HEK293 (cell line): ENCODE measurements at regions not wholly inside any gene's neighbourhood (a gene's known extent, or its start where the extent isn't known, plus 50 kb on each side); places are given as distances from the start of the nearest gene placed in this dataset.

Source experiments
- CTCF ChIA-PET: fragments of 350-600 bp; formaldehyde crosslinking; extraction: SDS; loops from one replicate; lab custom pipeline; 2021; ENCODE audit warnings: antibody characterized with exemption; lab: Yijun Ruan, JAX
- POLR2A ChIA-PET: fragments of 300-600 bp; formaldehyde crosslinking; extraction: SDS; loops from one replicate; lab custom pipeline; 2020; ENCODE audit warnings: antibody characterized with exemption, inconsistent platforms; lab: Yijun Ruan, JAX
- H3K27ac ChIP-seq: fragments of 200-500 bp; sonication (Bioruptor generic); 2 replicates; pipeline ENCODE4 v1.5.1; 2014; ENCODE audit warnings: low read depth, low read length, control low read depth, inconsistent platforms; ENCODE audit errors: extremely low read depth
- H3K36me3 ChIP-seq, 2 experiments: fragments of 200-500 bp in 1 of 2; sonication (Bioruptor generic) in 1 of 2; 1 replicate in 1 of 2; 2 replicates in 1 of 2; pipeline ENCODE4 v1.5.1; 2014 to 2017; ENCODE audit warnings: inconsistent platforms in 2 of 2, low read length in 2 of 2; ENCODE audit not compliant: control insufficient read depth in 2 of 2, insufficient read depth in 1 of 2
- H3K4me1 ChIP-seq: fragments of 200-500 bp; sonication (Bioruptor generic); 2 replicates; pipeline ENCODE4 v1.5.1; 2014; ENCODE audit warnings: mild to moderate bottlenecking, low read length, inconsistent platforms; ENCODE audit not compliant: control insufficient read depth, insufficient read depth
- H3K4me3 ChIP-seq: 2 replicates; pipeline ENCODE4 v1.5.1; 2011; ENCODE audit warnings: low read depth, mild to moderate bottlenecking, control low read depth, low read length, moderate library complexity
- H3K9me3 ChIP-seq: fragments of 200-500 bp; sonication (Bioruptor generic); 2 replicates; pipeline ENCODE4 v1.5.1; 2014; ENCODE audit warnings: low read depth, low read length, inconsistent platforms; ENCODE audit not compliant: control insufficient read depth, insufficient read depth
- GLIS2 ChIP-seq: fragments of 450-650 bp; formaldehyde crosslinking; IDR thresholded peaks from 2 replicates; pipeline ENCODE4 v1.5.1; 2016; ENCODE audit warnings: missing biosample characterization, missing genetic modification characterization
- KLF8 ChIP-seq: fragments of 450-650 bp; formaldehyde crosslinking; IDR thresholded peaks from 2 replicates; pipeline ENCODE4 v1.5.1; 2016; ENCODE audit warnings: missing biosample characterization, missing genetic modification characterization
- SCRT2 ChIP-seq: fragments of 450-650 bp; formaldehyde crosslinking; IDR thresholded peaks from 2 replicates; pipeline ENCODE4 v1.5.1; 2016; ENCODE audit warnings: missing biosample characterization, missing genetic modification characterization
- ZNF114 ChIP-seq: fragments of 450-650 bp; formaldehyde crosslinking; IDR thresholded peaks from 2 replicates; pipeline ENCODE4 v1.5.0; 2017; ENCODE audit warnings: missing biosample characterization, missing genetic modification characterization
- ZNF121 ChIP-seq: fragments of 450-650 bp; formaldehyde crosslinking; IDR thresholded peaks from 2 replicates; pipeline ENCODE4 v1.5.1; 2016; ENCODE audit warnings: missing biosample characterization, missing genetic modification characterization
- ZNF16 ChIP-seq: fragments of 450-650 bp; formaldehyde crosslinking; IDR thresholded peaks from 2 replicates; pipeline ENCODE4 v1.5.1; 2016; ENCODE audit warnings: low read depth, missing biosample characterization, missing genetic modification characterization
- ZNF248 ChIP-seq: fragments of 450-650 bp; formaldehyde crosslinking; IDR thresholded peaks from 2 replicates; pipeline ENCODE4 v1.5.1; 2017; ENCODE audit warnings: missing biosample characterization, missing genetic modification characterization
- ZNF544 ChIP-seq: fragments of 450-650 bp; formaldehyde crosslinking; IDR thresholded peaks from 2 replicates; pipeline ENCODE4 v1.5.0; 2017; ENCODE audit warnings: missing biosample characterization, missing genetic modification characterization
- ZNF76 ChIP-seq: fragments of 450-650 bp; formaldehyde crosslinking; IDR thresholded peaks from 2 replicates; pipeline ENCODE4; 2016; ENCODE audit warnings: low read depth, missing biosample characterization, missing genetic modification characterization, borderline replicate concordance
- ZNF830 ChIP-seq: fragments of 450-650 bp; IDR thresholded peaks from 2 replicates; pipeline ENCODE4 v1.5.0; 2018; ENCODE audit warnings: missing biosample characterization, missing genetic modification characterization, low read depth, mild to moderate bottlenecking, moderate library complexity
- TF ChIP-seq, protein P1 (sequence below): fragments of 450-650 bp; formaldehyde crosslinking; IDR thresholded peaks from 2 replicates; pipeline ENCODE4 v1.5.1; 2016; ENCODE audit warnings: missing biosample characterization, missing genetic modification characterization
- TF ChIP-seq, protein P2 (sequence below): fragments of 450-650 bp; formaldehyde crosslinking; IDR thresholded peaks from 2 replicates; pipeline ENCODE4 v1.5.1; 2017; ENCODE audit warnings: missing biosample characterization, missing genetic modification characterization
- TF ChIP-seq, protein P3 (sequence below): fragments of 450-650 bp; formaldehyde crosslinking; IDR thresholded peaks from 2 replicates; pipeline ENCODE4 v1.5.1; 2017; ENCODE audit warnings: missing biosample characterization, missing genetic modification characterization
- TF ChIP-seq, protein P4 (sequence below): fragments of 450-650 bp; formaldehyde crosslinking; IDR thresholded peaks from 2 replicates; pipeline ENCODE4 v1.5.1; 2016; ENCODE audit warnings: missing biosample characterization, missing genetic modification characterization
- TF ChIP-seq, protein P5 (sequence below): fragments of 450-650 bp; formaldehyde crosslinking; IDR thresholded peaks from 2 replicates; pipeline ENCODE4 v1.5.1; 2016; ENCODE audit warnings: missing biosample characterization, missing genetic modification characterization
- TF ChIP-seq, protein P6 (sequence below): fragments of 450-650 bp; formaldehyde crosslinking; IDR thresholded peaks from 2 replicates; pipeline ENCODE4 v1.5.1; 2016; ENCODE audit warnings: missing biosample characterization, missing genetic modification characterization
- TF ChIP-seq, protein P7 (sequence below): fragments of 450-650 bp; formaldehyde crosslinking; IDR thresholded peaks from 2 replicates; pipeline ENCODE4 v1.5.1; 2016; ENCODE audit warnings: missing biosample characterization, missing genetic modification characterization

DNA sequence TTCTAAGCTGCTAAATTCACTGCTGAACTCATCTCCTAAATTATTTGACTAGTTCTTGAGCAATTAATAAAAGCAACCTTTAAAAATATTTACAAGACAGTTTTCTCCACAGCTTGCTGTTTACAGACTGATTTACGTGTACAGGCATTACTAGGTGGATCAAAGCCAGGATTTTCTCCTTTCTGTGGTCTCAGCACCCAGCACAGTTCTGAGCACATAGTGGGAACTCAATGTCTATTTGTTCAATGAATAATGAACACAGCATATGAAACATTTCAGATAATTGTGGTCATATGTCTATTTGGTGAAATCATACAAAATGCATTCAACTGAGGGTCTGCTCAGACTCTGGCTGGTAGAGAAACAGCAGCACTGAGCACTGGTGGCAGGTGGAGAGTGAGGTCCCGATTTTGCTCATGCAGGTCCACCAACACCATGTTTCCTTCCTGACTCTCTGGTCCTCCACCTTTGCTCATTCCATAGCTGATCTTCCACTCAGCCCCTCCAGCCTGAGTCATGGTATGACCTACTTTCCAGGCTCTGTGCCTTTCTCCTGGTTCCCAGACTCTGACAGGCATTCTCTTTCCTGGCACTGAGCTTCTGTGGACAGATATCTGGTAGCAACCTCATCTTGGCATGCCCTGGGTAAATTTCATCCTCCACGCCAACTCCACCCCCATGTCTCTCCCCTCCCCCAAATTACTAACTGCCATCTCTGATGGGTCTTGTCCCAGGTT, 311.3 kb downstream of the TGFB2 start:
- ChIA-PET POLR2A (no interaction called here), CTCF (no interaction called here)
- no peaks in the 10 kb centered on the region for H3K9me3 ChIP-seq
- TF ChIP-seq, protein P1, sequence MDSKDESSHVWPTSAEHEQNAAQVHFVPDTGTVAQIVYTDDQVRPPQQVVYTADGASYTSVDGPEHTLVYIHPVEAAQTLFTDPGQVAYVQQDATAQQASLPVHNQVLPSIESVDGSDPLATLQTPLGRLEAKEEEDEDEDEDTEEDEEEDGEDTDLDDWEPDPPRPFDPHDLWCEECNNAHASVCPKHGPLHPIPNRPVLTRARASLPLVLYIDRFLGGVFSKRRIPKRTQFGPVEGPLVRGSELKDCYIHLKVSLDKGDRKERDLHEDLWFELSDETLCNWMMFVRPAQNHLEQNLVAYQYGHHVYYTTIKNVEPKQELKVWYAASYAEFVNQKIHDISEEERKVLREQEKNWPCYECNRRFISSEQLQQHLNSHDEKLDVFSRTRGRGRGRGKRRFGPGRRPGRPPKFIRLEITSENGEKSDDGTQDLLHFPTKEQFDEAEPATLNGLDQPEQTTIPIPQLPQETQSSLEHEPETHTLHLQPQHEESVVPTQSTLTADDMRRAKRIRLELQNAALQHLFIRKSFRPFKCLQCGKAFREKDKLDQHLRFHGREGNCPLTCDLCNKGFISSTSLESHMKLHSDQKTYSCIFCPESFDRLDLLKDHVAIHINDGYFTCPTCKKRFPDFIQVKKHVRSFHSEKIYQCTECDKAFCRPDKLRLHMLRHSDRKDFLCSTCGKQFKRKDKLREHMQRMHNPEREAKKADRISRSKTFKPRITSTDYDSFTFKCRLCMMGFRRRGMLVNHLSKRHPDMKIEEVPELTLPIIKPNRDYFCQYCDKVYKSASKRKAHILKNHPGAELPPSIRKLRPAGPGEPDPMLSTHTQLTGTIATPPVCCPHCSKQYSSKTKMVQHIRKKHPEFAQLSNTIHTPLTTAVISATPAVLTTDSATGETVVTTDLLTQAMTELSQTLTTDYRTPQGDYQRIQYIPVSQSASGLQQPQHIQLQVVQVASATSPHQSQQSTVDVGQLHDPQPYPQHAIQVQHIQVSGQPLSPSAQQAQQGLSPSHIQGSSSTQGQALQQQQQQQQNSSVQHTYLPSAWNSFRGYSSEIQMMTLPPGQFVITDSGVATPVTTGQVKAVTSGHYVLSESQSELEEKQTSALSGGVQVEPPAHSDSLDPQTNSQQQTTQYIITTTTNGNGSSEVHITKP (tag by site-specific recombination): peak; percentile 77
- TF ChIP-seq, protein P2, sequence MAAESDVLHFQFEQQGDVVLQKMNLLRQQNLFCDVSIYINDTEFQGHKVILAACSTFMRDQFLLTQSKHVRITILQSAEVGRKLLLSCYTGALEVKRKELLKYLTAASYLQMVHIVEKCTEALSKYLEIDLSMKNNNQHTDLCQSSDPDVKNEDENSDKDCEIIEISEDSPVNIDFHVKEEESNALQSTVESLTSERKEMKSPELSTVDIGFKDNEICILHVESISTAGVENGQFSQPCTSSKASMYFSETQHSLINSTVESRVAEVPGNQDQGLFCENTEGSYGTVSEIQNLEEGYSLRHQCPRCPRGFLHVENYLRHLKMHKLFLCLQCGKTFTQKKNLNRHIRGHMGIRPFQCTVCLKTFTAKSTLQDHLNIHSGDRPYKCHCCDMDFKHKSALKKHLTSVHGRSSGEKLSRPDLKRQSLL (tag by site-specific recombination): no peak
- no peaks in the 10 kb centered on the region for H3K36me3 ChIP-seq
- no peak overlapping the region for H3K4me3 ChIP-seq
- H3K4me1 ChIP-seq: peaks cover 3% of the 10 kb centered on the region
- no peak overlapping the region for H3K27ac ChIP-seq

DNA sequence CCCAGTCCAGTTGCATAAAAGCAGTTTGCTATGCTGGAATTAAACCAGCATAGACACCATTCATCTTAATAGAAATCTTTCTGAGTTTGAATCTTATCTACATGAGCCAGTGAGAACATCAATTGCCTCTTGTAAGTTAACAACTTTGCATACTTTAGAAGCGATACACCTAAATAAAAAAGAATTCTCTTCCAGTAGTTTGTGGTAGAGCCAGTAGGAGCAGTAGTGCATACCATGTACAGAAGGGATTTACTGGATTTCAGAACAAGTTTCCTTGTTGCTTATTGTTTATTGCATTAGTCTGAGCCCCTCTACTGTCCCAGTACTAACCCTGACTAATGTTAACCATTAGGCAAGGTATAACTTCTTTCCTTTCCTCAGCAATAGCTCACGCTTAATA, 313.1 kb downstream of the TGFB2 start:
- no peak overlapping the region for H3K4me3 ChIP-seq
- POLR2A ChIA-PET: no interaction called here
- H3K4me1 ChIP-seq: peaks cover 3% of the 10 kb centered on the region
- H3K27ac ChIP-seq: no peak overlapping the region
- no peaks in the 10 kb centered on the region for H3K9me3 ChIP-seq
- H3K36me3 ChIP-seq: no peaks in the 10 kb centered on the region
- TF ChIP-seq ZNF830: no peak
- TF ChIP-seq, protein P3, sequence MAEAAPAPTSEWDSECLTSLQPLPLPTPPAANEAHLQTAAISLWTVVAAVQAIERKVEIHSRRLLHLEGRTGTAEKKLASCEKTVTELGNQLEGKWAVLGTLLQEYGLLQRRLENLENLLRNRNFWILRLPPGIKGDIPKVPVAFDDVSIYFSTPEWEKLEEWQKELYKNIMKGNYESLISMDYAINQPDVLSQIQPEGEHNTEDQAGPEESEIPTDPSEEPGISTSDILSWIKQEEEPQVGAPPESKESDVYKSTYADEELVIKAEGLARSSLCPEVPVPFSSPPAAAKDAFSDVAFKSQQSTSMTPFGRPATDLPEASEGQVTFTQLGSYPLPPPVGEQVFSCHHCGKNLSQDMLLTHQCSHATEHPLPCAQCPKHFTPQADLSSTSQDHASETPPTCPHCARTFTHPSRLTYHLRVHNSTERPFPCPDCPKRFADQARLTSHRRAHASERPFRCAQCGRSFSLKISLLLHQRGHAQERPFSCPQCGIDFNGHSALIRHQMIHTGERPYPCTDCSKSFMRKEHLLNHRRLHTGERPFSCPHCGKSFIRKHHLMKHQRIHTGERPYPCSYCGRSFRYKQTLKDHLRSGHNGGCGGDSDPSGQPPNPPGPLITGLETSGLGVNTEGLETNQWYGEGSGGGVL (tag by site-specific recombination): no peak
- no peak for TF ChIP-seq ZNF121 (tag by site-specific recombination)
- TF ChIP-seq SCRT2 (tag by site-specific recombination): no peak
- TF ChIP-seq, protein P4, sequence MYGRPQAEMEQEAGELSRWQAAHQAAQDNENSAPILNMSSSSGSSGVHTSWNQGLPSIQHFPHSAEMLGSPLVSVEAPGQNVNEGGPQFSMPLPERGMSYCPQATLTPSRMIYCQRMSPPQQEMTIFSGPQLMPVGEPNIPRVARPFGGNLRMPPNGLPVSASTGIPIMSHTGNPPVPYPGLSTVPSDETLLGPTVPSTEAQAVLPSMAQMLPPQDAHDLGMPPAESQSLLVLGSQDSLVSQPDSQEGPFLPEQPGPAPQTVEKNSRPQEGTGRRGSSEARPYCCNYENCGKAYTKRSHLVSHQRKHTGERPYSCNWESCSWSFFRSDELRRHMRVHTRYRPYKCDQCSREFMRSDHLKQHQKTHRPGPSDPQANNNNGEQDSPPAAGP (tag by site-specific recombination): no peak
- no peak for TF ChIP-seq ZNF248
- TF ChIP-seq, protein P5, sequence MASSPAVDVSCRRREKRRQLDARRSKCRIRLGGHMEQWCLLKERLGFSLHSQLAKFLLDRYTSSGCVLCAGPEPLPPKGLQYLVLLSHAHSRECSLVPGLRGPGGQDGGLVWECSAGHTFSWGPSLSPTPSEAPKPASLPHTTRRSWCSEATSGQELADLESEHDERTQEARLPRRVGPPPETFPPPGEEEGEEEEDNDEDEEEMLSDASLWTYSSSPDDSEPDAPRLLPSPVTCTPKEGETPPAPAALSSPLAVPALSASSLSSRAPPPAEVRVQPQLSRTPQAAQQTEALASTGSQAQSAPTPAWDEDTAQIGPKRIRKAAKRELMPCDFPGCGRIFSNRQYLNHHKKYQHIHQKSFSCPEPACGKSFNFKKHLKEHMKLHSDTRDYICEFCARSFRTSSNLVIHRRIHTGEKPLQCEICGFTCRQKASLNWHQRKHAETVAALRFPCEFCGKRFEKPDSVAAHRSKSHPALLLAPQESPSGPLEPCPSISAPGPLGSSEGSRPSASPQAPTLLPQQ: no peak
- TF ChIP-seq KLF8 (tag by site-specific recombination): no peak
- TF ChIP-seq, protein P6, sequence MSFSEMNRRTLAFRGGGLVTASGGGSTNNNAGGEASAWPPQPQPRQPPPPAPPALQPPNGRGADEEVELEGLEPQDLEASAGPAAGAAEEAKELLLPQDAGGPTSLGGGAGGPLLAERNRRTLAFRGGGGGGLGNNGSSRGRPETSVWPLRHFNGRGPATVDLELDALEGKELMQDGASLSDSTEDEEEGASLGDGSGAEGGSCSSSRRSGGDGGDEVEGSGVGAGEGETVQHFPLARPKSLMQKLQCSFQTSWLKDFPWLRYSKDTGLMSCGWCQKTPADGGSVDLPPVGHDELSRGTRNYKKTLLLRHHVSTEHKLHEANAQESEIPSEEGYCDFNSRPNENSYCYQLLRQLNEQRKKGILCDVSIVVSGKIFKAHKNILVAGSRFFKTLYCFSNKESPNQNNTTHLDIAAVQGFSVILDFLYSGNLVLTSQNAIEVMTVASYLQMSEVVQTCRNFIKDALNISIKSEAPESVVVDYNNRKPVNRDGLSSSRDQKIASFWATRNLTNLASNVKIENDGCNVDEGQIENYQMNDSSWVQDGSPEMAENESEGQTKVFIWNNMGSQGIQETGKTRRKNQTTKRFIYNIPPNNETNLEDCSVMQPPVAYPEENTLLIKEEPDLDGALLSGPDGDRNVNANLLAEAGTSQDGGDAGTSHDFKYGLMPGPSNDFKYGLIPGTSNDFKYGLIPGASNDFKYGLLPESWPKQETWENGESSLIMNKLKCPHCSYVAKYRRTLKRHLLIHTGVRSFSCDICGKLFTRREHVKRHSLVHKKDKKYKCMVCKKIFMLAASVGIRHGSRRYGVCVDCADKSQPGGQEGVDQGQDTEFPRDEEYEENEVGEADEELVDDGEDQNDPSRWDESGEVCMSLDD (tag by site-specific recombination): no peak
- no peak for TF ChIP-seq GLIS2 (tag by site-specific recombination)
- TF ChIP-seq, protein P7, sequence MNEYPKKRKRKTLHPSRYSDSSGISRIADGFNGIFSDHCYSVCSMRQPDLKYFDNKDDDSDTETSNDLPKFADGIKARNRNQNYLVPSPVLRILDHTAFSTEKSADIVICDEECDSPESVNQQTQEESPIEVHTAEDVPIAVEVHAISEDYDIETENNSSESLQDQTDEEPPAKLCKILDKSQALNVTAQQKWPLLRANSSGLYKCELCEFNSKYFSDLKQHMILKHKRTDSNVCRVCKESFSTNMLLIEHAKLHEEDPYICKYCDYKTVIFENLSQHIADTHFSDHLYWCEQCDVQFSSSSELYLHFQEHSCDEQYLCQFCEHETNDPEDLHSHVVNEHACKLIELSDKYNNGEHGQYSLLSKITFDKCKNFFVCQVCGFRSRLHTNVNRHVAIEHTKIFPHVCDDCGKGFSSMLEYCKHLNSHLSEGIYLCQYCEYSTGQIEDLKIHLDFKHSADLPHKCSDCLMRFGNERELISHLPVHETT: no peak
- no peak for TF ChIP-seq ZNF76 (tag by site-specific recombination)
- TF ChIP-seq ZNF544 (tag by site-specific recombination): no peak
- TF ChIP-seq ZNF16 (tag by site-specific recombination): no peak
- no peak for TF ChIP-seq ZNF114 (tag by site-specific recombination)
- CTCF ChIA-PET: no interaction called here
